Smooth muscle cell (in vitro differentiated cells): ENCODE measurements at regions not wholly inside any gene's neighbourhood (a gene's known extent, or its start where the extent isn't known, plus 50 kb on each side); places are given as distances from the start of the nearest gene placed in this dataset.

ENCODE experiments used
- DNase-seq: peaks from one replicate; lab custom pipeline; 2025; ENCODE audit not compliant: unreplicated experiment; lab: John Stamatoyannopoulos, UW
- H2AFZ ChIP-seq: fragments of 200-600 bp; sonication (generic); 2 replicates; pipeline ENCODE4 v1.6.0; 2016; ENCODE audit warnings: antibody characterized with exemption, low read depth, mild to moderate bottlenecking
- H3F3A ChIP-seq: fragments of 200-600 bp; sonication (generic); 2 replicates; pipeline ENCODE4 v1.6.0; 2017; ENCODE audit warnings: antibody characterized with exemption, low read depth
- H3K27ac ChIP-seq: fragments of 200-600 bp; sonication (generic); 2 replicates; pipeline ENCODE4 v1.5.1; 2016; ENCODE audit warnings: low read depth, mild to moderate bottlenecking
- H3K27me3 ChIP-seq: fragments of 200-600 bp; sonication (generic); 2 replicates; pipeline ENCODE4 v1.6.1; 2016; ENCODE audit warnings: low read depth, mild to moderate bottlenecking
- H3K36me3 ChIP-seq: fragments of 200-600 bp; sonication (generic); 2 replicates; pipeline ENCODE4 v1.5.1; 2016; ENCODE audit warnings: low read depth
- H3K4me1 ChIP-seq: fragments of 200-600 bp; sonication (generic); 2 replicates; pipeline ENCODE4 v1.5.1; 2016; ENCODE audit warnings: low read depth
- H3K4me2 ChIP-seq: fragments of 200-600 bp; sonication (generic); 2 replicates; pipeline ENCODE4 v1.6.0; 2016; ENCODE audit warnings: mild to moderate bottlenecking
- H3K4me3 ChIP-seq: fragments of 200-600 bp; sonication (generic); 2 replicates; pipeline ENCODE4 v1.5.1; 2016; ENCODE audit warnings: mild to moderate bottlenecking
- H3K79me2 ChIP-seq: fragments of 200-600 bp; sonication (generic); 2 replicates; pipeline ENCODE4 v1.6.0; 2016; ENCODE audit warnings: low read depth, mild to moderate bottlenecking
- H3K9ac ChIP-seq: fragments of 200-600 bp; sonication (generic); 2 replicates; pipeline ENCODE4 v1.6.0; 2016; ENCODE audit warnings: low read depth
- H3K9me3 ChIP-seq: fragments of 200-600 bp; sonication (generic); replicated peaks from 2 replicates; pipeline ENCODE4 v1.5.1; 2016; ENCODE audit warnings: low read depth
- H4K20me1 ChIP-seq: fragments of 200-600 bp; sonication (generic); 2 replicates; pipeline ENCODE4 v1.6.0; 2016; ENCODE audit warnings: low read depth
- CTCF ChIP-seq: fragments of 200-600 bp; sonication (generic); IDR thresholded peaks from 2 replicates; pipeline ENCODE4 v1.5.1; 2017; ENCODE audit warnings: borderline replicate concordance, mild to moderate bottlenecking, antibody characterized with exemption; ENCODE audit not compliant: insufficient read depth, poor library complexity, severe bottlenecking
- WGBS: methylation state at CpG from one replicate; pipeline ENCODE4 v1.1.7; 2016; ENCODE audit warnings: low lambda C conversion rate; 5-methylcytosine and 5-hydroxymethylcytosine counted together

- no peak overlapping the region for H3K4me2 ChIP-seq
- no peaks in the 10 kb centered on the region for H3K79me2 ChIP-seq
- no peaks in the 10 kb centered on the region for H3K9me3 ChIP-seq
- H4K20me1 ChIP-seq = no peaks in the 10 kb centered on the region
- TF ChIP-seq CTCF = no peak
- WGBS = 100% methylated on average over 2 of the region's 2 CpGs
- H3K27me3 ChIP-seq = no peaks in the 10 kb centered on the region
- no peak for DNase-seq
- H3K27ac ChIP-seq = no peak overlapping the region
- no peak overlapping the region for H3K9ac ChIP-seq
- no peak overlapping the region for H2AFZ ChIP-seq
- no peaks in the 10 kb centered on the region for H3K36me3 ChIP-seq
- H3K4me1 ChIP-seq = peaks cover 14% of the 10 kb centered on the region
- peaks cover 11% of the 10 kb centered on the region for H3F3A ChIP-seq
- no peak overlapping the region for H3K4me3 ChIP-seq
Observed at GRCh38 chr5:124626053-124626452, 120.4 kb downstream of the ZNF608 start.

- no peak overlapping the region for H3K4me3 ChIP-seq
- H3K27ac ChIP-seq = no peak overlapping the region
- no peak overlapping the region for H3K4me2 ChIP-seq
- H4K20me1 ChIP-seq = no peaks in the 10 kb centered on the region
- no peak overlapping the region for H2AFZ ChIP-seq
- no peaks in the 10 kb centered on the region for H3K36me3 ChIP-seq
- peaks cover 3% of the 10 kb centered on the region for H3K4me1 ChIP-seq
- 67% methylated on average over 5 of the region's 5 CpGs for WGBS
- peaks cover 3% of the 10 kb centered on the region for H3F3A ChIP-seq
- no peak overlapping the region for H3K9ac ChIP-seq
- DNase-seq = no peak
- H3K79me2 ChIP-seq = no peaks in the 10 kb centered on the region
- no peak for TF ChIP-seq CTCF
- no peaks in the 10 kb centered on the region for H3K9me3 ChIP-seq
- H3K27me3 ChIP-seq = no peaks in the 10 kb centered on the region
Observed at GRCh38 chr5:124623265-124623664, 123.2 kb downstream of the ZNF608 start.

- no peak overlapping the region for H2AFZ ChIP-seq
- H3F3A ChIP-seq = no peaks in the 10 kb centered on the region
- H3K4me2 ChIP-seq = no peak overlapping the region
- H3K4me3 ChIP-seq = no peak overlapping the region
- 94% methylated on average over 3 of the region's 3 CpGs for WGBS
- TF ChIP-seq CTCF = no peak
- no peak overlapping the region for H3K27ac ChIP-seq
- no peaks in the 10 kb centered on the region for H3K27me3 ChIP-seq
- no peaks in the 10 kb centered on the region for H3K4me1 ChIP-seq
- DNase-seq = no peak
- no peaks in the 10 kb centered on the region for H4K20me1 ChIP-seq
- no peaks in the 10 kb centered on the region for H3K79me2 ChIP-seq
- no peaks in the 10 kb centered on the region for H3K36me3 ChIP-seq
- no peaks in the 10 kb centered on the region for H3K9me3 ChIP-seq
- H3K9ac ChIP-seq = no peak overlapping the region
Observed at GRCh38 chr5:124622851-124623250, 123.6 kb downstream of the ZNF608 start.

- H3F3A ChIP-seq = no peaks in the 10 kb centered on the region
- WGBS = 72% methylated on average over 5 of the region's 5 CpGs
- no peak for TF ChIP-seq CTCF
- no peak overlapping the region for H2AFZ ChIP-seq
- H3K79me2 ChIP-seq = no peaks in the 10 kb centered on the region
- no peak overlapping the region for H3K4me3 ChIP-seq
- no peak overlapping the region for H3K9ac ChIP-seq
- no peak overlapping the region for H3K27ac ChIP-seq
- no peaks in the 10 kb centered on the region for H3K36me3 ChIP-seq
- DNase-seq = no peak
- no peaks in the 10 kb centered on the region for H3K4me1 ChIP-seq
- no peak overlapping the region for H3K4me2 ChIP-seq
- no peaks in the 10 kb centered on the region for H3K27me3 ChIP-seq
- no peaks in the 10 kb centered on the region for H3K9me3 ChIP-seq
- no peaks in the 10 kb centered on the region for H4K20me1 ChIP-seq
Observed at GRCh38 chr5:124621279-124621678, 125.2 kb downstream of the ZNF608 start.
